SK-N-SH treated with all-trans-retinoic acid at 6 μM for 48 hours (cell line): ENCODE measurements at regions not wholly inside any gene's neighbourhood (a gene's known extent, or its start where the extent isn't known, plus 50 kb on each side); places are given as distances from the start of the nearest gene placed in this dataset.

Source experiments
- ATAC-seq: fragments of 200-7000 bp; cut with Tn5 transposase; 3 replicates; pipeline ENCODE4 v1.9.1; 2020; ENCODE audit warnings: mild to moderate bottlenecking, moderate library complexity
- ARNTL ChIP-seq: fragments of 450-650 bp; formaldehyde crosslinking; IDR thresholded peaks from 2 replicates; pipeline ENCODE4 v1.5.0; 2020; ENCODE audit warnings: low read depth, mild to moderate bottlenecking, moderate library complexity, borderline replicate concordance
- BACH2 ChIP-seq: fragments of 250-450 bp; sonication (Bioruptor Pico); IDR thresholded peaks from 2 replicates; pipeline ENCODE4 v1.9.0; 2021; ENCODE audit warnings: mild to moderate bottlenecking, borderline replicate concordance
- CSDC2 ChIP-seq: fragments of 250-450 bp; sonication (Bioruptor Pico); IDR thresholded peaks from 2 replicates; pipeline ENCODE4 v1.5.0; 2020; ENCODE audit warnings: mild to moderate bottlenecking, moderate library complexity
- ESRRG ChIP-seq: fragments of 250-450 bp; sonication (Bioruptor Pico); IDR thresholded peaks from 2 replicates; pipeline ENCODE4 v1.6.1; 2021; ENCODE audit warnings: mild to moderate bottlenecking
- GLIS3 ChIP-seq: fragments of 250-450 bp; sonication (Bioruptor Pico); IDR thresholded peaks from 2 replicates; pipeline ENCODE4 v1.5.0; 2020; ENCODE audit warnings: mild to moderate bottlenecking, moderate library complexity
- ISL1 ChIP-seq: fragments of 250-450 bp; sonication (Bioruptor Pico); IDR thresholded peaks from 2 replicates; pipeline ENCODE4 v2.1.2; 2022; ENCODE audit warnings: mild to moderate bottlenecking, moderate library complexity
- OSR1 ChIP-seq: fragments of 250-450 bp; sonication (Bioruptor Pico); IDR thresholded peaks from 2 replicates; pipeline ENCODE4 v1.8.0; 2022; ENCODE audit warnings: moderate library complexity, mild to moderate bottlenecking, inconsistent platforms
- PPARA ChIP-seq: fragments of 250-450 bp; sonication (Bioruptor Pico); IDR thresholded peaks from 2 replicates; pipeline ENCODE4 v1.5.0; 2020; ENCODE audit warnings: mild to moderate bottlenecking, borderline replicate concordance
- RARB ChIP-seq: fragments of 250-450 bp; sonication (Bioruptor Pico); IDR thresholded peaks from 2 replicates; pipeline ENCODE4 v1.8.0; 2021; ENCODE audit warnings: mild to moderate bottlenecking, moderate library complexity
- SNAI2 ChIP-seq: fragments of 250-450 bp; sonication (Bioruptor Pico); IDR thresholded peaks from 2 replicates; pipeline ENCODE4 v1.5.0; 2020; ENCODE audit warnings: mild to moderate bottlenecking, moderate library complexity
- TCF4 ChIP-seq: fragments of 250-450 bp; sonication (Bioruptor Pico); IDR thresholded peaks from 2 replicates; pipeline ENCODE4 v1.8.0; 2021; ENCODE audit warnings: mild to moderate bottlenecking, moderate library complexity, borderline replicate concordance
- ZC3H10 ChIP-seq: fragments of 250-450 bp; sonication (Bioruptor Pico); IDR thresholded peaks from 2 replicates; pipeline ENCODE4 v1.5.1; 2021; ENCODE audit warnings: mild to moderate bottlenecking, moderate library complexity
- ZFP3 ChIP-seq: fragments of 250-450 bp; sonication (Bioruptor Pico); IDR thresholded peaks from 2 replicates; pipeline ENCODE4 v1.5.0; 2020; ENCODE audit warnings: mild to moderate bottlenecking, moderate library complexity
- ZFP30 ChIP-seq: fragments of 450-650 bp; formaldehyde crosslinking; IDR thresholded peaks from 2 replicates; pipeline ENCODE4 v1.5.0; 2022; ENCODE audit warnings: mild to moderate bottlenecking, moderate library complexity
- ZNF565 ChIP-seq: fragments of 450-650 bp; formaldehyde crosslinking; conservative IDR thresholded peaks from 2 replicates; pipeline ENCODE4 v1.5.0; 2020; ENCODE audit warnings: low read depth, mild to moderate bottlenecking, moderate library complexity
- ZNF70 ChIP-seq: fragments of 450-650 bp; formaldehyde crosslinking; IDR thresholded peaks from 2 replicates; pipeline ENCODE4 v1.5.0; 2020; ENCODE audit warnings: mild to moderate bottlenecking, moderate library complexity
- ZNF8 ChIP-seq: fragments of 450-650 bp; formaldehyde crosslinking; IDR thresholded peaks from 2 replicates; pipeline ENCODE4 v1.5.0; 2020; ENCODE audit warnings: mild to moderate bottlenecking, moderate library complexity
- TF ChIP-seq, protein P1 (sequence below): fragments of 250-450 bp; sonication (Bioruptor Pico); IDR thresholded peaks from 2 replicates; pipeline ENCODE4 v1.5.1; 2020; ENCODE audit warnings: low read depth, mild to moderate bottlenecking, moderate library complexity
- TF ChIP-seq, protein P2 (sequence below): fragments of 250-450 bp; sonication (Bioruptor Pico); IDR thresholded peaks from 2 replicates; pipeline ENCODE4 v1.8.0; 2020; ENCODE audit warnings: mild to moderate bottlenecking, moderate library complexity, borderline replicate concordance
- TF ChIP-seq, protein P3 (sequence below): fragments of 250-450 bp; sonication (Bioruptor Pico); IDR thresholded peaks from 2 replicates; pipeline ENCODE4 v1.5.1; 2021; ENCODE audit warnings: mild to moderate bottlenecking, moderate library complexity
- TF ChIP-seq, protein P4 (sequence below): fragments of 250-450 bp; sonication (Bioruptor Pico); IDR thresholded peaks from 2 replicates; pipeline ENCODE4 v1.5.0; 2020; ENCODE audit warnings: mild to moderate bottlenecking, moderate library complexity

DNA sequence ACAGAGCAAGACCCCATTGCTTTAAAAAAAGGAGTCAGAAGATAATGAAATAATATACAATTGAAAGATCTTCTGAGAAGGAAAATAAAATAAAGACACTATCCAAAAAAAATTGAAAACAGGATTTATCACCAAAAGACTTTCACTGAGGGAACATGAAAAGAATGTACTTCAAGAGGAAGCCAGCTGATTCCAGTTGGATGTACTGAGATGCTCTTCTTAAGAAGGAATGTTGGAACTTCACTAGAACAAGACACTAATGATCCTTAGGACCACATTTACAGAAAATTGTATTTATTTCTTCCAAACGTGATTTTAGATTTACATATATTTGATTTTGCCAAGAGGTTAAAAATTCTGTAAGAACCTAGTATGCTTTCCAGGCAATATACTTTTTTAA lies 65.6 kb upstream of the CNOT2 start:
- ATAC-seq, result no peak
- TF ChIP-seq TCF4 (CRISPR knock-in tag), result no peak
- TF ChIP-seq SNAI2 (CRISPR knock-in tag), result no peak
- TF ChIP-seq, protein P1, sequence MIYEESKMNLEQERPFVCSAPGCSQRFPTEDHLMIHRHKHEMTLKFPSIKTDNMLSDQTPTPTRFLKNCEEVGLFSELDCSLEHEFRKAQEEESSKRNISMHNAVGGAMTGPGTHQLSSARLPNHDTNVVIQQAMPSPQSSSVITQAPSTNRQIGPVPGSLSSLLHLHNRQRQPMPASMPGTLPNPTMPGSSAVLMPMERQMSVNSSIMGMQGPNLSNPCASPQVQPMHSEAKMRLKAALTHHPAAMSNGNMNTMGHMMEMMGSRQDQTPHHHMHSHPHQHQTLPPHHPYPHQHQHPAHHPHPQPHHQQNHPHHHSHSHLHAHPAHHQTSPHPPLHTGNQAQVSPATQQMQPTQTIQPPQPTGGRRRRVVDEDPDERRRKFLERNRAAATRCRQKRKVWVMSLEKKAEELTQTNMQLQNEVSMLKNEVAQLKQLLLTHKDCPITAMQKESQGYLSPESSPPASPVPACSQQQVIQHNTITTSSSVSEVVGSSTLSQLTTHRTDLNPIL (CRISPR knock-in tag), result no peak
- TF ChIP-seq ISL1, result no peak
- TF ChIP-seq, protein P2, sequence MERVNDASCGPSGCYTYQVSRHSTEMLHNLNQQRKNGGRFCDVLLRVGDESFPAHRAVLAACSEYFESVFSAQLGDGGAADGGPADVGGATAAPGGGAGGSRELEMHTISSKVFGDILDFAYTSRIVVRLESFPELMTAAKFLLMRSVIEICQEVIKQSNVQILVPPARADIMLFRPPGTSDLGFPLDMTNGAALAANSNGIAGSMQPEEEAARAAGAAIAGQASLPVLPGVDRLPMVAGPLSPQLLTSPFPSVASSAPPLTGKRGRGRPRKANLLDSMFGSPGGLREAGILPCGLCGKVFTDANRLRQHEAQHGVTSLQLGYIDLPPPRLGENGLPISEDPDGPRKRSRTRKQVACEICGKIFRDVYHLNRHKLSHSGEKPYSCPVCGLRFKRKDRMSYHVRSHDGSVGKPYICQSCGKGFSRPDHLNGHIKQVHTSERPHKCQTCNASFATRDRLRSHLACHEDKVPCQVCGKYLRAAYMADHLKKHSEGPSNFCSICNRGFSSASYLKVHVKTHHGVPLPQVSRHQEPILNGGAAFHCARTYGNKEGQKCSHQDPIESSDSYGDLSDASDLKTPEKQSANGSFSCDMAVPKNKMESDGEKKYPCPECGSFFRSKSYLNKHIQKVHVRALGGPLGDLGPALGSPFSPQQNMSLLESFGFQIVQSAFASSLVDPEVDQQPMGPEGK, result no peak
- TF ChIP-seq ZFP3 (CRISPR knock-in tag), result no peak
- no peak for TF ChIP-seq ZC3H10 (CRISPR knock-in tag)

DNA sequence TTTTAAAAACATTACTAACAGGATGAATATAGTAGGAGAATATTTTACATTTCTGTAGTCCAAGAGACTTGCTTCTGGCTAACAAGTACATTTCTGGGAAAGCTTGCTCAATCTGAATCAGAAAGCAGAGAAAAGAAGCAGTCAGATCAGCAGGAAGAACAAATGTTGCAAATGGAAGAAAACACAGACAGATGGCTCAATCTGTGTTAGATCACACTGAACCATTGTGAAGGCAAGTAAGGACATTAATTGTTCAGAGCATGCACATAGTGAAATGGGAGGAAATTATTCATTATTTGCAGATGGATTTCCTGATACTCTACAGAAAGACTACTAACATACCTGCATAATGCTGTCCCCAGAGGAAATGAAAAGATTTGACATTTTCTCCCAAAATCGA lies 65.2 kb upstream of the CNOT2 start:
- no peak for ATAC-seq
- TF ChIP-seq, protein P3, sequence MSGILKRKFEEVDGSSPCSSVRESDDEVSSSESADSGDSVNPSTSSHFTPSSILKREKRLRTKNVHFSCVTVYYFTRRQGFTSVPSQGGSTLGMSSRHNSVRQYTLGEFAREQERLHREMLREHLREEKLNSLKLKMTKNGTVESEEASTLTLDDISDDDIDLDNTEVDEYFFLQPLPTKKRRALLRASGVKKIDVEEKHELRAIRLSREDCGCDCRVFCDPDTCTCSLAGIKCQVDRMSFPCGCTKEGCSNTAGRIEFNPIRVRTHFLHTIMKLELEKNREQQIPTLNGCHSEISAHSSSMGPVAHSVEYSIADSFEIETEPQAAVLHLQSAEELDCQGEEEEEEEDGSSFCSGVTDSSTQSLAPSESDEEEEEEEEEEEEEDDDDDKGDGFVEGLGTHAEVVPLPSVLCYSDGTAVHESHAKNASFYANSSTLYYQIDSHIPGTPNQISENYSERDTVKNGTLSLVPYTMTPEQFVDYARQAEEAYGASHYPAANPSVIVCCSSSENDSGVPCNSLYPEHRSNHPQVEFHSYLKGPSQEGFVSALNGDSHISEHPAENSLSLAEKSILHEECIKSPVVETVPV (CRISPR knock-in tag), result no peak
- TF ChIP-seq PPARA (CRISPR knock-in tag) (no peak), ISL1 (no peak), ZNF8 (CRISPR knock-in tag) (no peak), TCF4 (CRISPR knock-in tag) (no peak), ZFP30 (CRISPR knock-in tag) (no peak), RARB (CRISPR knock-in tag) (no peak), ZC3H10 (CRISPR knock-in tag) (no peak), ZNF70 (CRISPR knock-in tag) (no peak), ZFP3 (CRISPR knock-in tag) (no peak), GLIS3 (CRISPR knock-in tag) (no peak), BACH2 (CRISPR knock-in tag) (no peak)
- TF ChIP-seq, protein P1 (CRISPR knock-in tag), result no peak
- TF ChIP-seq, protein P4, sequence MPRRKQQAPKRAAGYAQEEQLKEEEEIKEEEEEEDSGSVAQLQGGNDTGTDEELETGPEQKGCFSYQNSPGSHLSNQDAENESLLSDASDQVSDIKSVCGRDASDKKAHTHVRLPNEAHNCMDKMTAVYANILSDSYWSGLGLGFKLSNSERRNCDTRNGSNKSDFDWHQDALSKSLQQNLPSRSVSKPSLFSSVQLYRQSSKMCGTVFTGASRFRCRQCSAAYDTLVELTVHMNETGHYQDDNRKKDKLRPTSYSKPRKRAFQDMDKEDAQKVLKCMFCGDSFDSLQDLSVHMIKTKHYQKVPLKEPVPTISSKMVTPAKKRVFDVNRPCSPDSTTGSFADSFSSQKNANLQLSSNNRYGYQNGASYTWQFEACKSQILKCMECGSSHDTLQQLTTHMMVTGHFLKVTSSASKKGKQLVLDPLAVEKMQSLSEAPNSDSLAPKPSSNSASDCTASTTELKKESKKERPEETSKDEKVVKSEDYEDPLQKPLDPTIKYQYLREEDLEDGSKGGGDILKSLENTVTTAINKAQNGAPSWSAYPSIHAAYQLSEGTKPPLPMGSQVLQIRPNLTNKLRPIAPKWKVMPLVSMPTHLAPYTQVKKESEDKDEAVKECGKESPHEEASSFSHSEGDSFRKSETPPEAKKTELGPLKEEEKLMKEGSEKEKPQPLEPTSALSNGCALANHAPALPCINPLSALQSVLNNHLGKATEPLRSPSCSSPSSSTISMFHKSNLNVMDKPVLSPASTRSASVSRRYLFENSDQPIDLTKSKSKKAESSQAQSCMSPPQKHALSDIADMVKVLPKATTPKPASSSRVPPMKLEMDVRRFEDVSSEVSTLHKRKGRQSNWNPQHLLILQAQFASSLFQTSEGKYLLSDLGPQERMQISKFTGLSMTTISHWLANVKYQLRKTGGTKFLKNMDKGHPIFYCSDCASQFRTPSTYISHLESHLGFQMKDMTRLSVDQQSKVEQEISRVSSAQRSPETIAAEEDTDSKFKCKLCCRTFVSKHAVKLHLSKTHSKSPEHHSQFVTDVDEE (CRISPR knock-in tag), result no peak

GRCh38 chr12:70180130-70180529 lies 63.1 kb upstream of the CNOT2 start:
- ATAC-seq, result no peak
- TF ChIP-seq, protein P4 (CRISPR knock-in tag), result no peak
- TF ChIP-seq ZC3H10 (CRISPR knock-in tag) (no peak), BACH2 (CRISPR knock-in tag) (no peak), ZNF565 (no peak), ESRRG (CRISPR knock-in tag) (no peak), ZNF8 (CRISPR knock-in tag) (no peak), GLIS3 (CRISPR knock-in tag) (no peak), CSDC2 (CRISPR knock-in tag) (no peak), ZNF70 (CRISPR knock-in tag) (no peak), ARNTL (CRISPR knock-in tag) (no peak), ISL1 (no peak), PPARA (CRISPR knock-in tag) (no peak), OSR1 (CRISPR knock-in tag) (no peak)
- TF ChIP-seq, protein P3 (CRISPR knock-in tag), result no peak
- TF ChIP-seq, protein P2, result no peak
